Vagina (tissue), 2 donors: ENCODE measurements at regions not wholly inside any gene's neighbourhood (a gene's known extent, or its start where the extent isn't known, plus 50 kb on each side); places are given as distances from the start of the nearest gene placed in this dataset.

Source experiments
- CTCF ChIP-seq, 3 experiments: fragments of 450-650 bp in 2 of 3; fragments of 200-600 bp in 1 of 3; sonication (generic) in 1 of 3; IDR thresholded peaks; one replicate each; pipeline ENCODE4 v1.5.1; 2017 to 2019; ENCODE audit warnings: antibody characterized with exemption in 3 of 3, mild to moderate bottlenecking in 2 of 3, moderate library complexity in 2 of 3
- POLR2A ChIP-seq, 2 donors: fragments of 450-650 bp; IDR thresholded peaks; one replicate each; pipeline ENCODE4 v1.6.1; 2017; ENCODE audit warnings: antibody characterized with exemption in 2 of 2, mild to moderate bottlenecking in 2 of 2, moderate library complexity in 2 of 2
- POLR2AphosphoS5 ChIP-seq, 2 donors: sonication (generic); formaldehyde crosslinking; IDR thresholded peaks; one replicate each; pipeline ENCODE4 v1.9.0; 2017; ENCODE audit warnings: antibody characterized with exemption in 2 of 2, mild to moderate bottlenecking in 2 of 2, low read depth in 1 of 2; ENCODE audit not compliant: insufficient read depth in 1 of 2

DNA sequence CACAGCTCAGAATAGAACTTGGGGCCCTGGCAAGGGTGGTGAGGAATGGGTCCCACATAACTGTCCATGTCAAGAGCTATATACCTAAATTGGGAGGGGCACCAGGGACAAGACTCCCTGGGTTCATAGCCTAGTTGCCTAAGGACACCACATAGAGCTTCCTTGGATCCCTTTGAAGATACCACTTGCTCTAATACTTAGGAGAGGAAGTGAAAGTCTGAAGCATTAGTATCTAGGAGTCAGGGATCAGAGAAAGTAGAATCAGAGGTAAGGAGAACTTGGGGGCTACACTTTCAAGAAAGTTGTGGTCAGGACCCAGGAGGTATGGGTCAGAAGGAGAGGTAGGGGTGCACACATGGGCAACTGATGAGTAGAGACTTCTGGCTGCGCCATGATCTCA, 318.2 kb upstream of the SLC39A10 start:
- no peak for TF ChIP-seq POLR2A (IDR thresholded peaks at IDR 0.05)
- TF ChIP-seq CTCF (IDR thresholded peaks at IDR 0.05), result no peak
- no peak for TF ChIP-seq POLR2AphosphoS5 (IDR thresholded peaks at IDR 0.05; ENCODE audit: insufficient read depth in 1 of 2, low read depth in 1 of 2)
